Gastrocnemius medialis (tissue), 4 donors: ENCODE measurements at regions not wholly inside any gene's neighbourhood (a gene's known extent, or its start where the extent isn't known, plus 50 kb on each side); places are given as distances from the start of the nearest gene placed in this dataset.

Experiments
- ATAC-seq, 2 donors: fragments of 150-250 bp; one replicate each; pipeline ENCODE4 v1.9.1; 2016
- DNase-seq, 2 donors: peaks; one replicate each; pipeline ENCODE4 v3.0.0-alpha.2; 2019
- H3K27ac ChIP-seq, 4 donors: fragments of 200-600 bp; sonication (generic); 1 replicate in 1 of 4; 2 replicates in 3 of 4; pipeline ENCODE4 v1.5.1; 2016 to 2018; ENCODE audit warnings: mild to moderate bottlenecking in 2 of 4, moderate library complexity in 1 of 4
- H3K27me3 ChIP-seq, 3 donors: fragments of 200-600 bp; sonication (generic) in 2 of 3; 1 replicate in 1 of 3; 2 replicates in 2 of 3; pipeline versions ENCODE4 v1.5.1 to v1.6.0; 2016 to 2019; ENCODE audit warnings: mild to moderate bottlenecking in 1 of 3, moderate library complexity in 1 of 3
- H3K36me3 ChIP-seq, 2 donors: fragments of 200-600 bp; sonication (generic) in 1 of 2; one replicate each; pipeline ENCODE4 v1.5.1; 2017 to 2018
- H3K4me1 ChIP-seq, 2 donors: fragments of 200-600 bp; sonication (generic) in 1 of 2; one replicate each; pipeline ENCODE4 v1.5.1; 2016 to 2017; ENCODE audit warnings: mild to moderate bottlenecking in 2 of 2
- H3K4me3 ChIP-seq, 4 donors: fragments of 200-600 bp; sonication (generic) in 3 of 4; 1 replicate in 1 of 4; 2 replicates in 3 of 4; pipeline ENCODE4 v1.5.1; 2016 to 2019; ENCODE audit warnings: mild to moderate bottlenecking in 2 of 4
- H3K9me3 ChIP-seq, 3 donors: fragments of 200-600 bp; sonication (generic) in 2 of 3; 1 replicate in 1 of 3; 2 replicates in 2 of 3; pipeline ENCODE4 v1.5.1; 2016 to 2019
- POLR2A ChIP-seq, 2 donors: fragments of 450-650 bp; IDR thresholded peaks; one replicate each; pipeline ENCODE4 v1.6.1; 2017; ENCODE audit warnings: antibody characterized with exemption in 2 of 2, mild to moderate bottlenecking in 2 of 2, moderate library complexity in 2 of 2
- in situ Hi-C, 4 donors: fragments of 200-750 bp; cut with MboI; loops; one replicate each; pipeline versions ENCODE4 v1.15.0 to v1.8.0; 2017; ENCODE audit warnings: low sequenced_read_pairs in 4 of 4
- intact Hi-C: fragments of 100-400 bp; cut with DNase I; formaldehyde crosslinking; loops from one replicate; pipeline ENCODE4 v1.15.1; 2023; ENCODE audit warnings: low total_unique reads
- TF ChIP-seq, protein P1 (sequence below), 5 experiments: fragments of 450-650 bp in 3 of 5; fragments of 200-600 bp in 2 of 5; sonication (generic) in 2 of 5; IDR thresholded peaks in 4 of 5; conservative IDR thresholded peaks in 1 of 5; 1 replicate in 4 of 5; 2 replicates in 1 of 5; pipeline ENCODE4 v1.5.1; 2016 to 2019; ENCODE audit warnings: antibody characterized with exemption in 5 of 5, mild to moderate bottlenecking in 3 of 5, moderate library complexity in 3 of 5

DNA sequence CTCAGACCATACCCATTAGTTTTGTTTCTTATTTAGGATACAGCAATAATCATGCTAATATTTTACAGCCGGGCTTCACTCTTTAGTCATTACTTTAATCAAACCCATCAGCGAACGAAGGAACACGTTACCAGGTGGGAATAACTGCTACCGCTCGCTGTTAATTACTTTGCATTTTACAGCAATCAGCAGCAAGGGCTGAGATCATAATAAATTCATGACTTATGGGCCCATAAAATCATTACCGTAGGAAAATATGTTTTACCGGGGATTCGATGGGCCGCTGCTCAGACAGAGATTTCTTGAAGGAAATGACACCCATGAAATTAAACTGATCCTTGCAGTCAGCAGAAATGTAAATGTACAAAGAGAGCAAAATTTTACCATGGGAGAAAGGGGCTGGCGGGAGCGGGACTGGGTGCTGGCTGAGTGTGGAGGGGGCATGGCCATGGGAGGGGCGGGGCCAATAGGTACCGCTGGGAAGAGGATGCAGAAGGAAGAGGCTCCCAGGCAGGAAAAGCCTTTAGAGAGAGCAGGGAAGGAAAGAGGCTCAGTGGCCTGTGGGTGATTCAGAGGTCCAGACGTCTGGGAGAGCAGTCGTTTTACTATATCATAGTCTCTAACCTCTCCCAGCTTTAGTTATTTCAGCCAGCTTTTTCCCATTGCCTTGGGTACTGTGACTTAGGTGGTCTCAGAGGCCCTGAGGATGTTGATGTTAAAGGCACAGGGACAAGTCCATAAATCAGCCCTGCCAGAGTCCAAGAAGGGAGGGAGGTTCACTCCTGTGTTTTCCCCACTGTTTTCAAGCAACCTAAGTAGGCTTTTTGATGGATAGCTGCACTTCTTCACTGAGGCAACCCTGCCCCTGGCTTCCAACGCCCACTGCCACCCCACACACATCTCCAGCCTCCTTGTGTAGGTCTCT lies 258.9 kb downstream of the SEC16B start:
- H3K27ac ChIP-seq = no peak overlapping the region
- H3K36me3 ChIP-seq = no peaks in the 10 kb centered on the region
- H3K27me3 ChIP-seq = no peaks in the 10 kb centered on the region
- intact Hi-C loops = no loop called here
- in situ Hi-C loops = no loop called here
- H3K9me3 ChIP-seq = no peaks in the 10 kb centered on the region
- no peak overlapping the region for H3K4me3 ChIP-seq
- no peak for TF ChIP-seq POLR2A (IDR thresholded peaks at IDR 0.05)
- TF ChIP-seq, protein P1, sequence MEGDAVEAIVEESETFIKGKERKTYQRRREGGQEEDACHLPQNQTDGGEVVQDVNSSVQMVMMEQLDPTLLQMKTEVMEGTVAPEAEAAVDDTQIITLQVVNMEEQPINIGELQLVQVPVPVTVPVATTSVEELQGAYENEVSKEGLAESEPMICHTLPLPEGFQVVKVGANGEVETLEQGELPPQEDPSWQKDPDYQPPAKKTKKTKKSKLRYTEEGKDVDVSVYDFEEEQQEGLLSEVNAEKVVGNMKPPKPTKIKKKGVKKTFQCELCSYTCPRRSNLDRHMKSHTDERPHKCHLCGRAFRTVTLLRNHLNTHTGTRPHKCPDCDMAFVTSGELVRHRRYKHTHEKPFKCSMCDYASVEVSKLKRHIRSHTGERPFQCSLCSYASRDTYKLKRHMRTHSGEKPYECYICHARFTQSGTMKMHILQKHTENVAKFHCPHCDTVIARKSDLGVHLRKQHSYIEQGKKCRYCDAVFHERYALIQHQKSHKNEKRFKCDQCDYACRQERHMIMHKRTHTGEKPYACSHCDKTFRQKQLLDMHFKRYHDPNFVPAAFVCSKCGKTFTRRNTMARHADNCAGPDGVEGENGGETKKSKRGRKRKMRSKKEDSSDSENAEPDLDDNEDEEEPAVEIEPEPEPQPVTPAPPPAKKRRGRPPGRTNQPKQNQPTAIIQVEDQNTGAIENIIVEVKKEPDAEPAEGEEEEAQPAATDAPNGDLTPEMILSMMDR (IDR thresholded peaks at IDR 0.05 in 4 of 5, conservative IDR thresholded peaks at IDR 0.05 in 1 of 5) = no peak
- H3K4me1 ChIP-seq = no peaks in the 10 kb centered on the region
- no peak for ATAC-seq
- DNase-seq = no peak

DNA sequence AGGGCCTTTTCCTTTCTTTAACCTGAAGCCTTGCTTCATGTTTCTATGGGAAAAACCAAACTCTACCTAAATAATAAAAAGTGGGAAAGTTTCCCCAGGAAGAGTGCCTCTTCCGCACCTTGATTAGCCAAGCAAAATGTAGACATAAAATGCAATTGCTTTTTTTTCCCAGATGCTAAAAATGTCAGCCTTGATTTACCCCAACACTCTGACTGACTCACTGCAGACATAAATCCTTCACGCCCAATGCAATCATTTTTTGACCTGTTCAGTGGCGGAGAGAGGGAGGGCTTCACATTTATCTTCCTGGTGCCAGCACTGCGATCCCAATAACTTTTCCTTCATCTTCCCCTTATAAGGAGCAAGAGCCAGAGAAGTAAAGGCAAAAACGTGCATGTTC lies 261.5 kb downstream of the SEC16B start:
- DNase-seq = no peak
- H3K4me3 ChIP-seq = no peak overlapping the region
- in situ Hi-C loops (no loop called here), intact Hi-C loops (no loop called here)
- H3K9me3 ChIP-seq = no peaks in the 10 kb centered on the region
- no peak overlapping the region for H3K27ac ChIP-seq
- no peaks in the 10 kb centered on the region for H3K27me3 ChIP-seq
- no peak for TF ChIP-seq POLR2A (IDR thresholded peaks at IDR 0.05)
- TF ChIP-seq, protein P1 (IDR thresholded peaks at IDR 0.05 in 4 of 5, conservative IDR thresholded peaks at IDR 0.05 in 1 of 5) = no peak
- H3K36me3 ChIP-seq = no peaks in the 10 kb centered on the region
- no peaks in the 10 kb centered on the region for H3K4me1 ChIP-seq
- no peak for ATAC-seq

DNA sequence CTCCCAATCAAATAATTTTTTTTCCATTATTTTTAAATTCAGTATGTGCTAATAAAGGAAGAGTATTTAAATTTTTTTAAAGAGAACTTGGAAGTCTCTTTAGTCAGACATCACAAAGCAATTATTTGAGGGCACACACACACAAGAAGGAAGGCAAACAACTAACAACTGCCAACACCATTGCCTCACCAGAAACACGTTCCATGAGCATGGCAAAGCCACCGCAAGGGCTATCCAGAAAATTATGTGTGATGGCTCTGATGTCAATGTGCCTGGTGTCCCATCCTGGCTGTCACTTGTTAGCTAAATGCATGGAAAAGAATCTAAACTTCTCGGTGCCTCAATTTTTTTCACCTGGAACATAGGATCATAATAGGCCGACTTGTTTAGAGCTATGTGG lies 262.9 kb downstream of the SEC16B start:
- Histone ChIP-seq H3K27me3 (no peaks in the 10 kb centered on the region), H3K9me3 (no peaks in the 10 kb centered on the region), H3K27ac (no peak overlapping the region), H3K4me1 (no peaks in the 10 kb centered on the region), H3K4me3 (no peak overlapping the region), H3K36me3 (no peaks in the 10 kb centered on the region)
- DNase-seq (no peak), ATAC-seq (no peak)
- in situ Hi-C loops (no loop called here), intact Hi-C loops (no loop called here)
- TF ChIP-seq POLR2A (IDR thresholded peaks at IDR 0.05) = no peak
- TF ChIP-seq, protein P1 (IDR thresholded peaks at IDR 0.05 in 4 of 5, conservative IDR thresholded peaks at IDR 0.05 in 1 of 5) = no peak

DNA sequence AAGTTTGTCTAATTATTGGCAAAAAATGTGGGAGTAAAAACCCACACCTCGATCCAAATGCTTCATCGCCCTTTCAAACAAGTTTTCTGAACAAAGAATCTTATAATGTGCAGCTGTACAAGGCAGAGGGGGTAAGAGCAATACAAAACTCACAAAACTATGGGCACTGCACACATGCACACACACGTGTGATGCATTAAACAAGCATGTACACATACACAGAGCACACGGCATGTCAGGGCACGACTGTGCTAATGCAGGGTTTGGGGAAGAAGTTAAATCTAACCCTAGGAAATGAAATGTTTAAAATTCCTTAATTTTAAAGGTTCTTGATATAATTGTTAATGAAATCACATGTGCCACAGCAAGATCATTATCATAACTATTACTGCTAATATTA lies 264.0 kb downstream of the SEC16B start:
- intact Hi-C loops (no loop called here), in situ Hi-C loops (no loop called here)
- Histone ChIP-seq H3K27ac (no peak overlapping the region), H3K9me3 (no peaks in the 10 kb centered on the region), H3K4me3 (no peak overlapping the region), H3K36me3 (no peaks in the 10 kb centered on the region), H3K4me1 (no peaks in the 10 kb centered on the region), H3K27me3 (no peaks in the 10 kb centered on the region)
- no peak for DNase-seq
- no peak for ATAC-seq
- TF ChIP-seq, protein P1 (IDR thresholded peaks at IDR 0.05 in 4 of 5, conservative IDR thresholded peaks at IDR 0.05 in 1 of 5) = no peak
- no peak for TF ChIP-seq POLR2A (IDR thresholded peaks at IDR 0.05)
